GM21526 (cell line): ENCODE measurements at regions not wholly inside any gene's neighbourhood (a gene's known extent, or its start where the extent isn't known, plus 50 kb on each side); places are given as distances from the start of the nearest gene placed in this dataset.

Source experiments
- ATAC-seq: cut with Tn5 transposase; IDR thresholded peaks from one replicate; pipeline ENCODE4 v1.9.1; 2021; ENCODE audit warnings: moderate library complexity; ENCODE audit not compliant: unreplicated experiment, low FRiP score

DNA sequence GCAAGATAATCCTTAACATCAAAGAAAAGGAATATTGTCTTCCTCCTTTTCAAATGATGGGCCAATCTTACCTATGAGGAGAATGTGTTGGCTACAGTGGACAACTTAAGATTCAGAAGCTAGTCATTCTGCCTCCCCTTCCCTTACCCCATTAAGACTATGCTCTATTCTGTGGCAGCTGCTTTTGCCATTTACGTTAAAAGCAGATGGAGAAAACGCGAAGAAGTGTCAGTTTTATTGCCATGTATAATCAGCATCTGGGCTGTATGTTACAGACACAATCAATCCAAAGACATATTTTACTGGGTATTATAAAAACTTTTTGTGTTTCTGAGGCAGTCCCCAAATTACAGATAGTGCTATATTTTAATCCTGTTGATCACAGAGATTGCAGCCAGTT is 196.1 kb upstream of the PACRGL start:
- no peak for ATAC-seq

DNA sequence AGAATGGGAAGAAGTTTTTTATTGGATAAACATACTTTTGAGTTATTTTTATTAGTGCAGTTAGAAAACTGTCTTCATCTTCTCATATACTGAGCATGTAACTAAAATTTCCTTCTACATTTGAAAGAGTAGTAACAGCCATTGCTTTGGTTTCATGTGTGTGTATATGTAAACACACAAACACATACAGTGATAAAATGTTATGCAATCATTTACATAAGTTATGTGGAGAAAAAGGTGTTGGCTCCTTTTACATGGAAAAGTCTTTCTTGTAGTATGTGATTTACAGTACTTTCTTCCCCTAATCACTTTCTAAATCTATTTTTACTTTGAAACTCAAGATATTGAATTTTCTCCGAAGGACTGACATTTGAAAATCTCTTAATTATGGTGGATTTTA is 194.3 kb upstream of the PACRGL start:
- no peak for ATAC-seq

DNA sequence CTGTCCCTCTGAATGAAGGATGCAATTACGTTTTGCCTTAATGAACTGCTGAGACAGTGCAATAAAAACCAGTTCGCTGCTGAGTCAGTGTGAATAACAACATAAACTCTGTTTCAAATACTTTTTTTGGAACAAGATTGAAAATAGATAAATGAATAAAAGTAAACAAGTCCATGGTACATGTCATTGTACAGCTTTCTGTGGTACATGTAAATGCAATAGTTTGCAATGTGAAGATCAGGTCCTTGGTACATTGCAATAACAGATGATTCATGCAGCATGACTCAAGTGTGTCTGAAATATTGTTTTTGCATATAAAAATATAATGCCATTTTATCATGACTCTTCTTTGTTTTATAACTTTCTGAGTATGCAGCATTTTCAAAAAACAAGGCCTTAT is 193.4 kb upstream of the PACRGL start:
- ATAC-seq: no peak

DNA sequence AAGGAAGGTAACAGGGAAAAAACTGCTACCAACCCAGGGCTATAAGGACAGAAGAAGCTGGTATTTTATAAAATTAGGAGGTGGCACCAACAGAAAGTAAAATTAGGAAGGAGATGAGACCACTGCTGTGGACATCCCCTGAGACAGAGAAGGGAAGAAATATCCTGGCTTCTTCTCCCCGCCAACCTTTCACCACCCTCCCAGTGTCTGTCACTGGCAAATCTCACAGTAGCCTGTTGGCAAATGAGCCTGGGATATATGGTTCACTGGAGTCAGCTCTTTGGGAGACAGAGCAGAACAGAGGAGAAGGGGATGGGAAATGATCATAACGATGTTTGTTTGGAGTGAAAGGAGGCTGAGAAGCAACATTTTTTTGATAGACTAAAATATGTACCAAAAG is 190.9 kb upstream of the PACRGL start:
- ATAC-seq: no peak

DNA sequence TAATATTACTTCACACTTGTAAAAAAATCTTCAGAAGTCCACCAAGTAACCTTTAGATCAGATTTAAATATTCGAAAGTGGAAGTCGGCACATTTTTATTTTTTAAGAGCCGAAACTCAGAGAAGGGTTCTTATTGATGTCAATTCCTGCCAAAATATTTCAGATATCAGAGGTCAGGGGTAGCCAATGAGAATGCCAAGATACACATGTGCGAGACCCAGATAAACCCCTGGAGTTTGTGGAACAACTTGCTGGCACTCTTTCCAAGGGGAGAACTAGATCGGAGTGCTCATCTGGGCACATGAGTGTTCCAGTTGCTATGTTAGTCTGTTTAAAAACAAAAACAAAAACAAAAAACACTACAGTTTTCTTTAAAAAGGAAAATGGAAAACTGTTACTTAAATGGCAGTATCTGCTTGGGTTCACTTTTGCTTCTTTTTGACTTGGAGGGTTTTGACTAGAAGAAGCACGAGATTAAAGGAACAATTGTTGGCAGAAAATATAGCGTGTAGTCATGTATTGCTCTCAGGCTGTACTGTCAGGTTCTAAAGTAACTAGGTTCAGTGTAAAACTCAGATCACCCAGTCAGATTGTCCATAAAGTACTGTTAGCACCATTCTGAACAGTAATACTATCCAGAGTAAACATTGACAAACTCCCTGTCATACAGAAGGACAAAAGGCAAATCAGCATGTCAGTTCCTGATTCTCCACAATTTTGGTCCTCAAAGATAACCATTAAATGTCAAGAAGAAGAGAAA is 188.0 kb upstream of the PACRGL start:
- no peak for ATAC-seq

DNA sequence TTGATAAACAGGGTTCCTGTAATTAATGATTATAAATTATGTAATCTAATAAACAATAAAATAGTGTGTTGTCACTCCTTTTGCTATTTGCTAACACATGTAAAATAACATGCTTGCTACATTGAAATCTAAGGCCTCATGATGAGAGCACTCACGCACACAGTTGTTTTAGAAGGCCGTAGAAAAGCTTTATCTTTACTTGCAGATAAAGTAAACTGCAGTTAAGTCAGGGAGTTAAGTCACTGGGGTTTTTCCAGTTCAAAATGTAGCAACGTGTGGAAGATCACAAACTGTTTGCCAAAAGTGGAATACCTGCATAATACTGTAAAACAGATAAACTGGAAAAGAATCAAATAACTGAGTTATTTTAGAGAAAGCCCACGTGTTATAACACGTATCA is 187.3 kb upstream of the PACRGL start:
- no peak for ATAC-seq

DNA sequence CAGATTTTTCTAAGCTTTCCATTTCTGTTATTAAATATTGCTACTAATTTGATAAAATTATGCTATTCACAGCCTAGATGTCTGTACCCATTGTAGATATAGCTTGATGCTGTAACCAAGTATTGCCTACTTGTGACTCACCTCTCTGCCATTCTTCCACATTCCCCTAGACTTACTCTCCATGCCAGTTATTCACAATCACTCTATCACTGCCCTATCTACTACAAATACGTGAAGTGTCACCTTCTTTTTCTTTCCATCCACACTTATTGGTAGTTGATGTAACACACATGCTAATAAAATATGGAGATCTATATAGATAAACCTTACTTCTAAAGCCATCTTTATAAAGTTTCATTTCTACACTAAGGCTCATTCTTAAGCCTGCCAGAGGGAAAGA is 179.4 kb upstream of the PACRGL start:
- ATAC-seq: no peak

DNA sequence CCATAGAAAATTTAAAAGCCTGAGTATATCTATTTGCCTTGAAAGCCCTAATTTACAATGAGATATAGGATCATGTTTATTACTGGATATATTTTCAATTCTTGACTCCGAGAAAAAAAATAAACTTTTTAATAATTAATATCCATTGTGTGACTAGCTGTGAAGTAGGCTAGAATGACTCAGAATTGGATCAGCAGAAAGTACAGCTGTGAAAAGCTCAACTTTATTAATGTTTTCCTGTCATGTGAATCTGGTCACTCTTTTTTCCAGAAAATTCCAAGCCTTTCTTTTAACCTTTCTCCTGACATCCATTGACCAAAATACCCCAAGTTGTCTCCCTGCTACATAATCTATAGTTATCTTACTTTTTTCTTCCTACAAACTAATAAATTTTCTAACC is 171.8 kb upstream of the PACRGL start:
- no peak for ATAC-seq

DNA sequence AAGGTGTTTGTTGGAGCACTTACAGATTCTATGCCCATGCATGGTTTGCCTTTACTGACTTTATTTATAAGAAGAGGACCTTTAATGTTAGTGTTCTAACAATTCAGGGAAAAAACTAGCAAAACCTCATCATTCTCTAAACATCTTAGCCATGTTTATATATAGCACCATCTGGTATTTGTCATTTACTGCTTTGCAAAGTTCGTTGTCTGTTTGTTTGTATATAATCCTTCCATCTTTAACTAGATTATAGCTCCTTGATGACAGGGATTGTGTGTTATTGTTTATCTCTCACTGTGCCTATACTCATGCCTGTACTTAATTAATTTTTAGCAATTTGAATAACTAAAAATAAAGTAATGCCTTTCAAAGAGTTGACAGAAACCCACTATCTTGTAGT is 170.6 kb upstream of the PACRGL start:
- no peak for ATAC-seq

DNA sequence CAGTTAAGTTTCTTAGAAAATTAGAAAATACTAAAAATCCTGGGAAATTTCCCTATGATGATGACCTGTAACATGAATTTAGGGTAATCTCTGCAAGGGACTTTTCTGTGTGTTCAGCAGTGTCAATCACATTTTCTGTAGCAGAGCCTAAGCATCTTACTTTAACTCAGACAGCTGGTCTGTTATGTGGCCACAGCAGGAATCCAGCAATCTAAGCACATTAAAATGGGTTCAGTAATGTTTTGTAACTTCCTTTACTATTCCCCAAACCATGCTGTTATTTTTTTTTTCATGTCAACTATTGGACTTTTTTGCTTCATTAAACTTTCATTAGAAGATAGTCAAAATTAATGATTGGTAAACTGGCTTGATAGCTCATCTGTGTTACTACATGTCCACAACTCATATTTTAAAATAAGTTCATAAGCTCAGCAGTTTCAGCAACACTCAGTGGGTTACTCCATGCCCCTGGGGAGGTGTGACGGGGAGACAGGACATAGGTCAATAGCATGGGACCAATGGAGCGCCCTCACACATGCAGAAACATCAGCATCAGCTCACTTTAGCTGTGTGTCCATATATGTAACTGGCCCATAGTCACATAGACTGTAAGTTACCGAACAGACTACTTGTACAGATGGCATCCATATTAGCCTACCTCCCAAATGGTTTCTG is 168.0 kb upstream of the PACRGL start:
- no peak for ATAC-seq

DNA sequence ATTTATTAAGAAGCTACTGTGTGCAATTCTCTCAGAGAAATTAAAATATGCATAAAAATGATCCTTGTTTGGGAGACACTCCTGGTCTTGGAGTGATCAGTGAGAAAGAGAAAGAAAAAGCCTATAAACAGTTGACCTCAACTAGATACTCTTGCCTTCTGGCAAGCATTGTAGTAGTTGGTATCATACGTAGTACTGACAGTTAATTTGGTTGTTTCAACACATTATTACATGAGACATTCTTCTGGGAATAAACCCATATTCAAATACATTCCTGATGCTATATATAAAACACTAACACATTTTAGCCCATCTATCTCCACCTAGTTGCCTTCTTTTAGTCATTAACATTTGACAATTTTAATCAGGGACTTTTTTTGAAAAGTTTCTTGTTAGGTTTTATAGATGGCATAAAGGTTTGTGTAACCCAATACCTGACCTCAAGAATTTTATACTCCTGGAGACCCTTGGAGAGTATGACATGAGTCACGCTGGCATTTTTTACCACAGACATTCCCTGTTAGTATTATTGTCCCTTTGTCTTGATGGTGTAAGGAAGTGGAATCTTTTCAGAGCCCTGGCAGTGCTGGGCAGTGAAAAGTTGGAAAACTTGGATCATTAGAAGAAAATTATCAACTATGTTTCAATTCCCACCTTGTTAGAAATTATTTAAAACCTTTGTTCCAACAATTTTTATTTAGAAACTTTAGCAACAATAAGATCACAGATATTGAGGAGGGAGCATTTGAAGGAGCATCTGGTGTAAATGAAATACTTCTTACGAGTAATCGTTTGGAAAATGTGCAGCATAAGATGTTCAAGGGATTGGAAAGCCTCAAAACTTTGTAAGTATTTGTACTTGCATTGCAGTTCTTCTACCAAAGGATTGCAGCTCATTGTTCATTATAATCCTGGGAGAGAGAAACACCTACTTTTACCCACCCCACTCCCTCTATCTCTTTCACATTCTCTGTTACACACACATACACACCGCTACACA is 167.1 kb upstream of the PACRGL start:
- no peak for ATAC-seq

DNA sequence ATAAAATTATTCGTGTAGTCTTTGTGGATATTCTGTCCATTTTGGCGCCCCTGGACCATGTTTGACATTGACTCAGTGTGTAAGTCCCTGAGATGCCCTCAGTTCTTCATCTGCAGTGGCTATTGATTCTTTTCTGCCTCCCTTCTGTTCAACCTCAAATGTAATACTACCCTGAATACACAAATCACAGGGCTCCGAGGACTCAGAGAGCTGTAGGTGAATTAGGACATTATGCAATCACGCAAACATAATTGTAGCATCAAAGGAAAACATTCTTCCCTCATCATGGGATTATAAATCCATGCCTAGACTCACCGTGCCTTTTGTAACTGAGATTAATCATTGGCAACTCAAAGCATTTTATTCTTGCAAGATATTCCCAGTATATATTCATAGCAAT is 161.4 kb upstream of the PACRGL start:
- no peak for ATAC-seq

DNA sequence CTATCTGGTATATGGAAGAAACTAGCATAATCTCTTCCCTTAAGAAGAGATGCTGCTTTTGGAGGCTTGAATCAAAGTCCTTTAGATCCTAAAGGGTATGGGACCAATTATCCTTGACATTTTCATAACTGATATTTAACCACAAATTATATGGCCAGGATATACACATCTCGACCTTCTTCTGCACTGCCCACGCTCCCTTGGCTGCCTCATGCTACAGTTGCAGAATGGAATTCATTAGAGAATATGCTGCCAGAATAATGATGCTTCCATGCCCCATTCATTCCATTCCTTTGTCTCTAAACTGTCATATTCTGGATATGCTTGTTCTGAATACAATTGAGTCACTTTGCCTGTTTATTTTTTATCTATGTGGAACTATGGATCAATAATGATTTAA is 157.1 kb upstream of the PACRGL start:
- ATAC-seq: no peak

DNA sequence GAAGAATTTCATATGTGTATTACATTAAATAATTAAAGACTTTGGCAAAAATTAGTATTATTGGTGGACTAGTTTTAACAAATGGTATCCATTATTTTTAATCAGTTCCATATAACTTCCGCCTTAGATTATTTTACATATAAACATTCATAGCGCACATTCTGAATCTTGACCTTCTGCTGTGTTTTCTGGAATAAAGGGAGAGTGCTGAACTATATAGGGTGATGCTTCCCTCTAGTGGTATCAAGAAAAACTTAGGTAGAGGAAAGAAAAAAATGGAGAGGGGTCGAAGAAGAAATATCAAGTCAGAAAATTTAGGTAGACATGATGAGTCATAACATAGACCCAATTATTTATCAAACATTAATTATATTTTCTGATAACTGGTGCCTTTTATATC is 155.6 kb upstream of the PACRGL start:
- ATAC-seq: no peak

DNA sequence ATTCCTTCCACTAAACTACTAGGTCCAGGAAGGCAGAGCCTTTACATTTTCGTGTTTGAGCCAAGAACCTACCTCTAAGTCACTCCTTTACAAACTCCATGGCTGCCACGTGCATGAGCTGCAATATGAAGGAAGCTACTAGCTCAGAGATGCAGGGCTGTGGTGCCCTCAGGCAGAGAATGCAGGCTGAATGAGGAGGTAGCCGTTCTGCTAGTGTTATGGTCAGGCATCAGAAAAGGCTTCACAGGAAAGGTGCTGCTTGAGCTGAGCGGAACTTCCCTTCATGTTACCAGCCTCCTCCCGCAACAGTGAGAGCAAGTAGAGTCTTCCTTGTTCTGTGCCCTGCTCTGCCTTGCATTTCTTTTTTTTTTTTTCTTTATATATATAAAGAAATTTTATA is 148.3 kb upstream of the PACRGL start:
- ATAC-seq: no peak

DNA sequence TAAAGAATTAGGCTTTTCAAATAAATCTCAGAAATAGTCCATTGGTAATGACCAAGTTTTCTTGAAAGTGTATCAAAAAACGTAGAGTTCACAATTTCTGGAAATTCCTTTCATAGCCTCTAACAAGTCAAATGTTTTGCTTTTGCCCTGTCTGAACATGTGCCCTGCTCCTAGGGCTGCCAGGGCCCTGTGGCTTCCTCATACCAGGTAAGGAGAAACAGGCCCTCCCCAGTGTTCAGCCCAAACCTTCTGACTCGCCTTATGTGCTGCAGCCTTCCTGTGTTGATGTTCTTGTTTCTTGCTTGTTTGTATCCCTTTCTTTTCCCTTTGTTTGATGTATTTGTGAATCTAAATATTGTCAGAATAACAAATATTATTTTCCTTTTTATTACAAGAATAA is 146.1 kb upstream of the PACRGL start:
- no peak for ATAC-seq

DNA sequence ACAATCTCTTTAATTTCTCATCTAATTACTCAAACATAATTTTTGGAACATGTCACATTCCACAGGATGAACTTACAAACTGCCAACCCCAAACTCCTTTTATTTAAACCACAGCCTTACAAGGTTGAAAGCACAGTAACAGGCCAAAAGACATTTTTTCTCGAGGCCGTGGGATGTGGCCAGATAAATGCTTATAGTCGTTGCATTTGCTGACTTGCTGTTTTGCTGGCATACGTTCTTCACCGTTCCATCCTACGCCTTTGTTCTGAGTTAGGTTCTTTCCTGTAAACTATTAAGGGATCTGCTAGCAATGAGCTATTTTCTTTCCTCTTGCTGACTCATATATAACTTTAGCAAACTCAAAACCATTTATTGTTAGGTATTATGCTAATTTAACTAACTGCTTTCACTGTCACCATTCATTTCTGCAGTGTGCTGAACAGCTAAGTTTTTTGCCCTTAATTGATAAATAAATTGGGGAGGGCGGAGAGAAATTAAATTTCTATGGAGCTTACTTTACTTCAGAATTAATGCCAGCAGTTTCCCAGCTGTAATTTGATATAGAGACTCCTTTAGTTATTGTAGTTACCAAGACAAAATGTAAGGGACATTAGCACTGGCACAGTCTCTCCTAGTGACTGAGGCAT is 135.1 kb upstream of the PACRGL start:
- ATAC-seq: no peak

DNA sequence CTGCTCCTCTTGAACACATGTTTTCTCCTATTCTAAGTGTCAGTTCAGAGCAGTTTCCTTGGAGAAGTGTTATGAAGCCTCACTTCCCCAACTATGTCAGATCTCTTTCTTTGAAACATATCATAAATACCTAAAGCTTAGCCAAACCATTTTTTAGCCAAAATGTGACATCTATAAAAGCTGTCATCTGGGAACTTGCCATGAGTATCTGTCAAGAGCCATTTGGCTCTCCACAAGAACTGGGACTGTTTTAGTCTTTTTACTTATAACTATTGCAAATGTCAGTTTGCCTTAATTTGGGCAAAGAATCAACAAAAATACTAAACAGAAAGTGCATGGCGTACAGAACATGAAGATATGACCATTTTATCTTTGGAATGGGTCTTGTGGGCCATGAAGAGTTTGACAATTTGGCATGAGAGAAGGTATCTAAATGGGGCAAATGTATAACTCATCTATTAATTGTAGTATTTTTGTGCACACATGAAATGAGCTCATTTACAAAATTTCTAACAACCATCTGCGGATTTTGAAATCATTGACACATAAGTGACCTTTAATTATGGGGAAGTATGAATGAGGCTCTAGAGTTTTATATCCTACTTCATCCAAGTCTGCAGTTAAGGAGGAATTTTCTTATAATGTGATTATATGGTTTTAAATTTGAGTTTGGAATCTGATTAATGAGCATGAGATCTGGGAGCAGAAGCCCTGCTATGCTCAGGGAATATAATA is 129.1 kb upstream of the PACRGL start:
- no peak for ATAC-seq

DNA sequence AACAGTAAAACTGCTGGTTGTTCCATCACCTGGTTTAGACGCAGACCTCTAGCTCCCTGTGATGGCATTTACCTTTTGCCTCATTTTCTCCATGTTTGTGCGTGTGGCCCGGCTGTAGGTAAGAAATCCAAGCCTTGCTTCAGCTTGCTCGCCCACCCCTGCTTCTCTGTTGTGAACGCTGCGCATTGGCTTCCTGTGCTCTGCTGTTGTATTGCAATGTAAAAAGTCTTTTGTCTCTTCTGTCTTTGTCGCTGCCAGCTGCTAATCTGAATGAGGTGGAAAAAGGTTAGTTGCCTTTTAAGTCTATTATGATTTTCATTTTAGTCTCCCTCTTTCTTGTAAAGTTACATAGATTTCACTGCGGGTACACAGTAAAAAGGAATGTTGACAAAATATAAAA is 127.3 kb upstream of the PACRGL start:
- ATAC-seq: no peak

DNA sequence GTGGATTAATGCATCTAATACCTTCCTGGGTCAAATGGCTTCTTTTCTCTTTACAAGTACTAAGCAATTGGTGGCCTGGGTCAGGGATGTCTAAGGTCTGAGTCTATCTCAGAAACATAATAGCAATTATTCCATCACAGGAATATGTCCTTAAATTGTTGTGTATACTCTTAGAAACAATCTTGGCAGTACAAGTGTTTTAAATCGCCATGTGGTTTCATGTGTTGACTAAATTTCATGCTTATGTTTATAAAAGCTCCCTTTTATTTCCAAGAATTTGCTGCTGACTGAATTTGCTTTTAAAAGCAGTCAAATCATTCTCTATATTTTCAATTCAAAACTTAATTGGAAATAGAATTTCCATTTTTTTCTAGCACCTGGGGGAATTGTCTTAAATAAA is 125.3 kb upstream of the PACRGL start:
- no peak for ATAC-seq
